GM19043 (cell line): ENCODE measurements at regions not wholly inside any gene's neighbourhood (a gene's known extent, or its start where the extent isn't known, plus 50 kb on each side); places are given as distances from the start of the nearest gene placed in this dataset.

Experiments used
- ATAC-seq: cut with Tn5 transposase; IDR thresholded peaks from one replicate; pipeline ENCODE4 v1.9.1; 2021; ENCODE audit warnings: low read depth; ENCODE audit not compliant: unreplicated experiment

DNA sequence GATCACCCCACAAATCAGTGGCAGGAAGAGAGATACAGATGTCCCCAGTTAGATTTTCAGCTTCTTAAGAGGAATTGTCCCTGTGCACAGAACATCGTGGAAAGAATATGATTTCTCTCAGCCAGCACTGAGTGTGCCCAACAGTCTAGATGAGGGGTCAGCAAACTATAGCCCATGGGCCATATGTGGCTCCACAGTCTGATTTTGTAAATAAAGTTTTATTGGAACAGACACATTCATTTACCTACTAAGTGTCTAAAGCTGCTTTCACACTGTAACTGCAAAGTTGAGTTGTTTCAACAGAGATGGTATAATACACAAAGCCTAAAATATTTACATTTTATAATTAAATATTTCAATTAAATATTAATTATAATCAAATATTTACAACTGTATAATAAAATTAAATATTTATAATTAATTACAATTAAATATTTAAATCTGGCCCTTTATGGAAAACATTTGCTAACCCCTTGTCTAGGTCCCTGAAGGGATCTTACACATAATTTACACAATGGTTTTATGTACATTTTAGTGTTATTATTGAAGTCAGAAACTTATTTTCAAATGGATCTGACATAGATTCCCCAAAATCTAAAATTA, 407.6 kb downstream of the PTPRU start:
- no peak for ATAC-seq

DNA sequence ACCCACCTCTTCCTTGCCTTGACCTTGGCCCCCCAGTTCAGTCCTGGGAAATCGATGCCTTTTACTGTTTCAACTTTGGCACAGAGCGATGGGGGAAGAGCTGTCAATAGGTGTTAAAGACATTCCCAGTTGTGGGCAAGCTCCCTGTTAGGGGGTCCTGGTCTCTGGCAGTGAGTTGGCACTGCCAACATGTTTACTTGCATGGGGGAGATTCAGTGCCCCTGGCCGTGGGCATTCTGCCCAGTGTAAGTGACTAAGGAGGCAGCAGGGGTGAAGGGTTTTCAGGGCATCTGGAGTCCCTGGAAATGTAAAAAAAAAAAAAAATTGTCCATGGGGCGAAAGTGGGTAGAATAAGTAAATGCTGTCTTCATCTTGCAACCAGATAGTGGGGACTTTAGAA, 407.0 kb downstream of the PTPRU start:
- no peak for ATAC-seq

DNA sequence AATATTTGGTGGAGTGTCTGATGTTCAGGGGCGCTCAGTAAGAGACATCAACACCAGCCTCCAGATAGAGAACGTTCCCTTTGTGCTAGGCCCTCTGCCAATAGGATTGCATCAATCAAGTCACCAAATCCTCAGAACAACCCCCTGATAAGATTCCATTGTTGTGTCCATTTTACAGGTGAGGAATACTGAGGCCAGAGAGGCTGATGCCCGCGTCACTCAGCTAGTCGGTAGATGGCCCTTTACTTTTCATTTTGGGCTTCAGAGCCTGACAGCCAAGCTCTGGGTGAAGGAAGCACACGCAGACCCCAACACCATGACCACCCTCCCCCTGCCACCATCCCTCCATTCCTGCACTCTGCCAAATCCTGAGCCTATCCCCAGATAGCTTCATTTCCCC, 406.2 kb downstream of the PTPRU start:
- ATAC-seq: no peak

DNA sequence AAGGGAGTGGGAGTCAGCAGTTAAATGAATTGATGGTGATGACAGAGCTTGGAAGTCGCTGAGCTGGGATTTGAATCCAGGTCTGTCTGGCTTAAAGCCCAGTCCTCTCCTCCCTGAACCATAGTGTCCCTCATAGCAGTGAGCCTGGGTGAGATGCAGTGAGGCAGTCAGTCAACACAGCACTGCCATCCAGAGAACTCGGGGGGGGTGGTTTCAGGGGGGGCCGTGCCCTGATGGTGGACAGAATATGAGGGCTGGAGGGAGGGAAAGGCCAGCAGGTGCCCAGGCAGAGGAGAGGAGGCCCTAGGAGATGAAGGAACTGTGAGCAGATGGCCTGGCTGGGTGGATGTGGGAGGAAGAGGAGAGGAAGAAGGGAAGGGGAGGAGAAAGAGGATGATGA, 405.6 kb downstream of the PTPRU start:
- no peak for ATAC-seq

DNA sequence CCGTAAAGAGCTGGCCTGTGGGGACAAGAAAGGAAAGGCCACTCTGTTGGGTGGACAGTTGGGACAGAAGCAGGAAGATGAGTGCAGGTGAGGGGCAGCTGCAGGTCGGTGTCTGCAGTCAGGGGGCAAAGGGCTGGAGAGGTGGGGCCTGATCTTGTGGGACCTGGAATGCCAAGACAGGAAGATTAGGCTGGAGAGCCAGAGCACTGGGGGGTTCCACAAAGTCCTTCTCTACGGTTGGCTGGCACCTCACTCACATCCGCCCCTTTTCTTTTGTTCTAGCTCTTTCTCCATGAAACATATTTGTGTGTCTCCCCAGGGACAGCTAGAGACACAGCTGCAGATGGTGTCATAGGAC, 404.1 kb downstream of the PTPRU start:
- no peak for ATAC-seq

DNA sequence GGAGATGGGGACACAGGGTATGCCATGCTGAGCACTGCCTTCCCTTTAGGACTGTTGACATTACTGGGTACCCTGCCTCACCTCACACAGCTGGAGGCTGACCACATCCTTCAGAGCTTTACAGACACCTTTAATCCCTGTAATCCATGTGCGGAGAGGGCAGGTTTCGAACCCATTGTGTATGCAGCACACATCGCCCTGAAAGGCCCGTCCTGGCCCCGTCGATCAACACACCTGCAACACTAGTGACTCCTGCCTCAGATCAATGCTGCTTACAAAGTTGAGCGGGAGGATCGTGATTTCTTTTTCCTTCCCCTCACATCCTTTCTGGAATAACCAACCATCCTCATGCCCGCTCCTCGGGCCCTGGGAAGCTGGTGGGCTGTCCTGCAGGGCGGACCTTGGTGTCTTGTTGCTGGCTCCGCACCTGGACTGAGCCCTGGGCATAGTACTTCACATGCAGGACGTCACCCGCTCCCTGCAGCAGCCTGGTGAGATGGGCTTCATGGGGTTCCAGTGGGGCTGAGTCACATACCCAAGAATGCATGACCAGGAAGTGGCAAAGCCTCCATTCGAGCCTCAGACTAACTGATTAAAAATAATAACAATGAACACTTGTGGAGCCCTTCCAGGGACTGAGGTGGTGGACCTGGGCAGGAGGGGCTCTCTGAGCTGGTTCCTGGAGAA, 403.6 kb downstream of the PTPRU start:
- no peak for ATAC-seq

DNA sequence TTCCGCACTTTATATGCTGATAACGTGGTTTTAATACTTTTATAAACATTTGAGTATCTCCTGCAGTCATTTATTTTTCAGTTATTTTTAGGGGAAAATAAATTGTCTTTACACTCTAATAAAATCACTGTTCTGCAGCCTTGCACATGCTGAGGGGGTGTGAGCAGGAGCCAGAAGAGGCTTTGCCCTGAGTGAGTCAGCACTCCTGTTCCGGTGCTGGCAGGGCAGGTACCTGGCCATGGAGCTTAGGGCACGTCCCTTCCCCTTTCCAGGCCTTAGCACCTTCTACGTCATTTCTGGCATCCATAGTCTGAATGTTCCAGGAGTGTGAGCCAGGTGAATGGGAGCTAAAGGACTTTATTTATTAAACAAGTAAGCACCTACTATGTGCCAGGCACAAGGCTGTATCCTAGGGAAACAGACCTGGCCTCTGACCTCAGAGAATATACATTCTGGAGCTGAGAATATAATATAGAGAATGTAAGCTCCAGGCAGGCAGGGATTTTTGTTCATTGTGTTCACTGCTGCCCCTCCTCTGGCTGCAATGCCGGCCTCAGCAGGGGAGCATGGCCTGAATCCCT, 402.9 kb downstream of the PTPRU start:
- no peak for ATAC-seq

DNA sequence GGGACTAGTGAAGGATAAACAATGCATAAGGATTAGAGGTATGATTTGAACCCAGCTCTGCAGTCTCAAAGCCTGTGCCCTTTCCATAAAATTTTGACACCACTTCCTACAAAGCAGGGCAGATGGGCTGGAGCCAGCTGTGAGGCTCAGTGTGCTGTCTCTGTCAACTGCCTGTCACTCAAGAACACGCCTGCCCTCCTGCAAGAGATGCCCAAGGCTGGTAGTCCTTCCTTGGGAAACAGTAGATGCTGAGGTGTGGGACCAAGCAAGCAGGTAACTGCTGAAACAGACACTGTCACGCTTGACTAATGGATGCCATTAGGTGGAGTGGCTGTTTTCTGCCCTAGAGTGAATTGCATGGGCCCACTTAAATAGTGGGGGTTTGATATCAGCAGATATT, 402.0 kb downstream of the PTPRU start:
- ATAC-seq: no peak

DNA sequence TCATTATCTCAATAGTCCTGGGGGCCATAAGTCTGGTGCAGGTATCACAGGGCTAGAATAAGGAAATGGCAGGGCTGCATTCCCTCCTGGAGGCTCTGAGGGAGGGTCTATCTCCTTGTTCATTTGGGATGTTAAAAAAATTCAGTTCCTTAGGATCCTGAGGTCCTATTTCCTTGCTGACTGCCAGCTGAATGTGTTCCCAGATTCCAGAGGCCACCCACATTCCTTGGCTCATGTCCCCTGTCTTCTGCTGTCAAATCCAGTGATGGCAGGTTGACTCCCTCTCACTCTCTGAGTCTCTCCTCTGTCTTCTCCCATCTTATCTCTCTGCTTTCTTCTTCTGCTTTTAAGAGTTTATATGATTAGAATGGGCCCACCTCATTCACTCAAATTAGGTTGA, 400.6 kb downstream of the PTPRU start:
- no peak for ATAC-seq

DNA sequence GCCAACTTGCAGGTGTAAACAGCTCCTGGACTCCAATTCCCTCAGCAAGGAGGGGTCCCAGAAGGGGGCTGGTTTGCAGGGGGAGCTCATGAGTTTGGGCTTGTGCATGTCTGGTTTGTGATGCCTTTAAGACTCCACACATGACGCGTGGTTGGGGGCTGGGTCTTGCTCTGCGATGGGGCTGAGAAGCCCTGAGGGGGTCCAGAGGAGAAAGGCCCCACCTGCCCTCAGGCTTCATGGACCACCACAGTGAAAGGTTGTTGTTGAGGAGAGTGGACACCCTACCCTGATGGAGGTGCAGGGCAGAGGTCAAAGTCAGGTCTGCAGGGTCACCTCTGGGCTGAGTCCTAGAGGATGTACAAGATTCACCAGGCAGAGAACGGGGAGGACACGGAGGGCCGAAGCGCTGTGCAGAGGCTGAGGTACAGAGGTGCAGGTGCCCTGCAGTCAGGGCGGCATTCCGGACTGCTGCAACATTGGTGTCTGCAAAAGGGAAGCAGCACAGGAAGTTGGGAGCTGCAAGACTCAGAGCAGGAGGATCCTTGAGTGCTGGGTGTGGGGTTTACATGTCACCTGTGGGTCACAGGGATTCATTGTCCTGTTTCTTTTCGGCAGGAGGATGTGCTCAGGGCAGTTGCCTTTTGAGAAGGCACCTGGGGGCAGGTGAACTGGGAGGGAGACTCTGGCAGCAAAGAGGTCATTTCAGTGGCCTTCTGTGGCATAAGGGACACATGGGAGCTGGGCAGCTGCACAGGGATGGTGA, 399.4 kb downstream of the PTPRU start:
- ATAC-seq: no peak

DNA sequence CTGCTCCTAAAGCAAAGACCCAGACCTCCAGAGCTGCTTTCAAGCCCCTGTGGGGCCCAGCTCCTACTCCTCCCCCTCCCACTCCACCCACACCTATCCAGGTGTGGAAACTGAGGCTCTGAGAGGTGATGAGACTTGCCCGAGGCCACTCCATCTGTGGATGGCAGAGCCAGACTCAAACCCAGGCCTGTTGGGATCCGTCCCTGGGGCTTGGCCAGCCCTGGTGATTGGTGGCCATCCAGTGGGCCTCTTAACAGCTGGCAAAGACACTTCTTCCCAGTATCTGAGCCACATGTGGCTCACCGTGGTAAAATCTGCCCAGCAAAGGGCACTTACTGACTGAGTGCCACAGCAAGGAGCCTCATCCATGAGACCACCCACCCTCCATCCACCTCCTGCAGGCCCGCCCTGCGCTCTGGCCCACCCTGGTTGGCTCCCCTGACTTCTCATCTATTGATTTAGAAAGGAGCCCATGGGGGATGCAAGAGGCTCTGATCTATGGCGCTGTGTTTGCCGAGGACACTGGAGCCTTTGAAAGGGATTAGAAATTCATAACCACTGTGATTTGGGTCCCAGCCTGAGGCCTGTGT, 398.5 kb downstream of the PTPRU start:
- ATAC-seq: no peak

DNA sequence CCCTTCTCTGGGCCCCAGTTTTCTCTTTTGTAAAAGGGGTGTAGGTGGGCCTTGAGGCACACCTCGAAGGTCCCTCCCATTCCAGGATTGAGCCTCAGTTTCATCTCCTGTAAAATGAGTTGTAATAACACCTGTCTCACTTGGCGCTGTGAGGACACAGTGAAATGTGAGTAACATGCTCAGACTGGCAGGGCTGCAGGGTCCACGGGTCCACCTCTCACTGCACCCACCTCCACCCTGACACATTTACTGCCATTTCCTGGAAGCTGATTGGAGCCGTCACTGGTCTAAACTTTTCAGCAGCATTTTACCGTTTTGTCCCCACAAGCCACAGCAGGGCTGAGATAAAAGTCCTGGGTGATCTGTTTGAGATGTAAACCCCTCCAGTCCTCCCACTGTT, 398.0 kb downstream of the PTPRU start:
- ATAC-seq: no peak

DNA sequence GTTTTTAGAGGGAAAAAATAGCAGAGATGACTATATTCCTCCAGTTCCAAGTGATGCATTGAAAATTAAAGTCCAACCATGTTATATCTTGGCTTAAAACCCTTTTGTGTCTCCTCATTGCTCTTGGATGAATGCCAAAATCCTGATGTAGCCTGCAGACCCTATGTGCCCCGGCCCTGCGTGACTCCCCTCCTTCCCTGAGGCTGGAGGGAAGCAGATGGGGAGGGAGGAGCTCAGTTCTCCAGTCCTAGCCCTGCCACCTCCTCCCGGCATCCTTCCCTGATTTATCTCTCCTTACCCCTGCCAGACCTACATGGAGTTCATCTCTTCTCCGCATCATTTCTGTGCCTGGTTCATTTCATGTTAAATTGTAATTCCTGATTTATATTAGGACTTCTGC, 397.4 kb downstream of the PTPRU start:
- no peak for ATAC-seq

DNA sequence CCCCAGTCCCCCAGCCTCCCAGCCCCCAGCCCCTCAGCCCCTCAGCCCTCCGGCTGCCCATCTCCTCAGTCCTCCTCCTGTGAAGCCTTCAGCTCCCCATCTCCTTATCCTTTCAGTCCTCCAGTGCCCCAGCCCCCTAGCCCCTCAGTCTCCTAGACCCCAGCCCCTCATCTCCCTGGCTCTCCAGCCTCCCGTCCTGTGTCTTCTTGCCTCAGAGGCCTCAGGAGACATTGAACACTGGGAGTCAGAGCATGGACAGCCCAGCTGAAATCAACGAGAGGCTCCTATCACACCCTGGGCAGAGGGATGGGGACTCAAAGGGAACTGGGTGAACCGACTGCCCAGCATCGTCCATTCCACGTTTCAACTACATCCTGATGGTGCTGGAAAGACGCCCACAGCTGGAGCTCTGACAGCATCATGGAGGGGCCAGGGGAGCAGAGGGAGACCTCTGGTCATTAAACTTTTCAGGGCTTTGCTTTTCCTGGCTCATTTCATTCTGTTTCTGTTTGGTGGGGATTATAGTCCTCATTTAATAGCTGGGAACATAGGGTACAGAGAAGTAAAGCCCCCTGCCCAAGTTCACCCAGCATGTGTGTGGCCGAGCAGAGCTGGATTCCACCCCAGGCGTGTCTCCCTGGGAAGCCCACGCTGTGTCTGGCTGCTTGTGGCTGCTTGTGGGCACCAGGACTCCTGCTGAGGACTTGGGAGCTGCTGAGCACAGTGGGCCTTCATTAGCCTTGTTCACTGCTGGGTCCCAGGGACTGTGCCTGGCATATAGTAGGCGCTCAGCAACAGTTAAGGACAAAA, 396.7 kb downstream of the PTPRU start:
- ATAC-seq: no peak

DNA sequence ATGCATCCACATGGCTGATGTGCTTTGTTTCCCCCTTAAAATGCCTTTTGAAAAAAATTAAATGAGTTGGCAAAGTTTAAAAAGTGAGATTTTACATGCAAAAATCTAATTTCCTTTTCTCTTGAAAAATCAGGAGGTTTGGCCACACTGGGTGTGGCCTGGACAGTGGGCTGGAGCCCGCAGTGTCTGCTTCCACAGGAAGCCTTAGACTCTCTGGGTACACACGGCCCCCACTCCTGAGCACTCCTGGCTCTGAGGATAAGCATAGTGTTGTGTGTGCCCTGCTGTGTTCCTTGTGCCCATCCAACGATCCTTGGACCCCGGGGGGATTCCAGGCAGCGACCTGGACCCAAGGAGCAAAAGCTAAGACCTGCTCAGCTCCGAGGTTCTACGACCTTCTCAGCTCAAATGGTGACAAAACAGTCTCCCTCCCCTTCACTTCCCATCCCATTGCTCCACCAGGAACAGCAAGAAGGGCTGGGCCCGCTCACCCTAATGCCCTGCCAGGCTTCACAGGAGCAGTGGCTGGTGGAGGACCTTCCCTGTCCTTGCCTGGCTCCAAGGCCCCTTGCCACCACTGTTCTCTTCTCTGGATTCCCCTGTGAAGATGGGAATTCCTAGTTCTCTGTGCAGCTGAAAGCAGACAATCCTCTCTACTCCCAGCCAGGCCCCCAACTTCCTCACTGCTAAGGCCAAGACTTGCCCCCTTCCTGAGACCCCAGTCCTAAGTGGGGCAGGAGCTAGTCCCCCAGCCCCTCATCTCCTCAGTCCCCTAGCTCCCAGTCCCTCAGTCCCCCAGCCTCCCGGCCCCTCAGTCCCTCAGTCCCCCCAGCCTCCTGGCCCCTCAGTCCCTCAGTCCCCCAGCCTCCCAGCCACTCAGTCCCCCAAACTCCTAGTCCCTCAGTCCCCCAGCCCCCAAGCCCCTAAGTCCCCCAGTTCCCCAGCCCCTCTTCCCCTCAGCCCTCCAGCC, 395.8 kb downstream of the PTPRU start:
- no peak for ATAC-seq

DNA sequence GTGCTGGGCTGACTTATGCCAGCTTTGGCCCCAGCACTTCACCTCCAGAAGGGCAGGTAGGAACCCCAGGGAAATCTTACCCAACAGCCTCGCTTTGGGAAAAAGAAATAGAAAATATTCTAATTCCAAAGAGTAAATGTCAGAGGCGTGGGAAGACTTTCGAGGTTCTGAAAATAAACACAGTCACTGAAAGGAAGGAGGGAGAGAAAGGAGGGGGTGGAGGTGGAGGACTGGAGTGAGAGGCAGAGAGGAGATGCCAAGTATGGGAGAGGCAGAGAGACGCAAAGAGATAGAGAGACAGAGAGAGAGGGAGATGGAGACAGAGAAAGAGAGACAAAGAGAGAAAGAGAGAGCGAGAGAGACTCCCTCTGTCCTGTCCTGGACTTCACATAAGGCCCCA, 395.0 kb downstream of the PTPRU start:
- no peak for ATAC-seq

DNA sequence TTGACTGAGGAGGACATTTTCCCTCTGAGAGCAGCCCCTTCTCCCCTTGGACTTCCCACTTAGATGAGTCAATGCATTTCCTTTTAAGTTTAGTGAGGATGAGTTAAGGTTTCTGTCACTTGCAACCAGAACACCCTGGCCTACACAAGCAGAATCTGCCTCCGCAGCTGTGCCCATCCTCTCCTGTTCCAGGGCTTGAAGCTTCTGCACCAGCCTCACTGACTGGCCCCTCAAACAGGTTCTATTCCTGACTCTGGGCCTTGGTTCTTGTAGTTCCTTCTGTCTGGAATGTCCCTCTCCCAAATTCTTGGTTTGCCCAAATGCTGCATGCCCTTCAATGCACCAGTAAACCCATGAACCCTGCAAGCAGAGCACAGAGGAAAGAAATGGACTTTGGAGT, 394.4 kb downstream of the PTPRU start:
- ATAC-seq: no peak

DNA sequence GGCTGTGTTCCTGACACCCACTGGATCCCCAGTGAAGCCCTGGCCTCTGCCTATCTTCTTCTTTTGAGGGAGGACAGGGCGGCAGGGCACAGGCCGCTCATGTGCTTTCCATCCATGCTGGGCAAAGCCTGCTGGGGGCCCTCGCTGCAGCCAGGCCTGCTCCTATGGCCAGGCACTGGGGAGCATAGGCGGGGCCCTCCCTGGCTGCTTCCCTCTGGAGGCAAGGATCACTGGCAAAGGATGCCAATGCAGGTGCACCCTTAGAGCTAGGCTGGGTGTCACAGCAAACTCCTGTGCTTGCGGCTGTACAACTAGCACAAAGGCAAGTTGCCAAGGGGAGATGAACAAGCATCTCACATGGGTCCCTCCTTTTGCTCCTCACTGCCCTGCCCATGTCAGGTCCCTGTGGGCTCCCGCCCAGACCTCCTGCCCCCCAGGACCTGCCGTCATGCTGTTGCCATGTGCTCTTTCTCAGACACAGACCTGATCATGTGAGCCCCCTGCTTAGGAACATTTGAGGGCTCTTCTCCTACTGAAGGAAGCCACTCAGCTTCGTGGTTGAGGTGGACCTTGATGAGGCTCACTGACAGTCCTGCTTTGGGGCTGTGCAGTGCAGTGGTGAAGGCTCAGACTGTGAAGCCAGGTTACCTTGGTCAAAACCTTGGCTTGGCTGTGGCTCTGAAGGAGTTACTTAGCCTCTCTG, 393.6 kb downstream of the PTPRU start:
- no peak for ATAC-seq

DNA sequence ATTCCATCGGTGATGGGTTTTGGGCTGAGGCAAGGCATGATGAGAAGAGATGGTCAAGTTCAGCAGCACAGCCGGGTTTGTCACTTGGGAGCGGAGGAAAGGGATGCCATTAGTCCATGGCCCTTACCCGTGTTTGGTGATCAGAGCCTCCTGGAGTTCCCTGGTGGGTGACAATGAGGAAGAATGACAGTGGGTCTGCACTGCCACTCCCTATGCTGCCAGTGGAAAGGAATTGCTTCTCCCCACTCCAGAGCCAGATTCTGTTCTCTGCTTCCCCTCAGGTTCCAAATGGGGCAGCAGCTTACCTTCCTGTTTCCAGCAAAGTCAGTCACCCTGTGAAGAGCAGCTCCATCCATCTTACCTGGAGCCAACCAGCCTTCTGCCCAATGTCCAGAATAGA, 393.1 kb downstream of the PTPRU start:
- ATAC-seq: no peak
